Tibial artery (tissue), 4 donors: ENCODE measurements at regions not wholly inside any gene's neighbourhood (a gene's known extent, or its start where the extent isn't known, plus 50 kb on each side); places are given as distances from the start of the nearest gene placed in this dataset.

Experiments used
- DNase-seq, 2 donors: peaks; one replicate each; pipeline ENCODE4 v3.0.0-alpha.2; 2019
- H3K27ac ChIP-seq, 2 donors: fragments of 200-600 bp; sonication (generic) in 1 of 2; 1 replicate in 1 of 2; 2 replicates in 1 of 2; pipeline ENCODE4 v1.5.1; 2018 to 2019; ENCODE audit warnings: mild to moderate bottlenecking in 1 of 2
- H3K27me3 ChIP-seq, 2 donors: fragments of 200-600 bp; sonication (generic) in 1 of 2; one replicate each; pipeline versions ENCODE4 v1.5.1 to v1.6.0; 2016 to 2019
- H3K36me3 ChIP-seq, 3 donors: fragments of 200-600 bp; sonication (generic) in 2 of 3; one replicate each; pipeline ENCODE4 v1.5.1; 2016 to 2019; ENCODE audit warnings: mild to moderate bottlenecking in 2 of 3
- H3K4me1 ChIP-seq, 4 donors: fragments of 200-600 bp; sonication (generic) in 2 of 4; 1 replicate in 3 of 4; 2 replicates in 1 of 4; pipeline ENCODE4 v1.5.1; 2016 to 2019
- H3K4me3 ChIP-seq, 2 donors: fragments of 200-600 bp; sonication (generic) in 1 of 2; 1 replicate in 1 of 2; 2 replicates in 1 of 2; pipeline ENCODE4 v1.5.1; 2018 to 2019; ENCODE audit warnings: mild to moderate bottlenecking in 2 of 2
- H3K9me3 ChIP-seq, 3 donors: fragments of 200-600 bp; sonication (generic) in 1 of 3; one replicate each; pipeline ENCODE4 v1.5.1; 2016 to 2019
- CTCF ChIP-seq, 2 experiments: fragments of 200-600 bp in 1 of 2; fragments of 450-650 bp in 1 of 2; IDR thresholded peaks; one replicate each; pipeline ENCODE4 v1.5.1; 2017 to 2019; ENCODE audit warnings: antibody characterized with exemption in 2 of 2, mild to moderate bottlenecking in 1 of 2, moderate library complexity in 1 of 2
- intact Hi-C: fragments of 100-400 bp; cut with DNase I; formaldehyde crosslinking; loops from one replicate; pipeline ENCODE4 v1.15.0; 2023; ENCODE audit warnings: low total_unique reads

- Histone ChIP-seq H3K27ac (no peak overlapping the region), H3K4me3 (peak overlapping the region in 1 of 2 donors; percentile 29)
- peak in 1 of 2 donors; percentile 40 for DNase-seq
These were observed 56.5 kb upstream of the GATA2 start for GRCh38 chr3:128549283-128550112.

GRCh38 chr3:128548426-128549282 lies 55.7 kb upstream of the GATA2 start:
- DNase-seq = no peak

More at GRCh38 chr3:128549283-128550112, 56.5 kb upstream of the GATA2 start:
- intact Hi-C loops = no loop called here
- no peaks in the 10 kb centered on the region for H3K36me3 ChIP-seq
- H3K4me1 ChIP-seq = peaks cover 0 to 11% (median 9%) of the 10 kb centered on the region in 4 donors
- H3K27me3 ChIP-seq = peaks cover 0 to 26% of the 10 kb centered on the region in 2 donors
- no peak for TF ChIP-seq CTCF (IDR thresholded peaks at IDR 0.05)
- H3K9me3 ChIP-seq = no peaks in the 10 kb centered on the region

GRCh38 chr3:128548021-128548420 lies 55.0 kb upstream of the GATA2 start:
- Histone ChIP-seq H3K4me3 (no peak overlapping the region), H3K27ac (no peak overlapping the region), H3K4me1 (peaks cover 0 to 11% (median 9%) of the 10 kb centered on the region in 4 donors), H3K9me3 (peaks cover 0 to 4% (median 2%) of the 10 kb centered on the region in 3 donors), H3K27me3 (peaks cover 0 to 15% of the 10 kb centered on the region in 2 donors), H3K36me3 (no peaks in the 10 kb centered on the region)
- intact Hi-C loops = no loop called here
- DNase-seq = no peak
- TF ChIP-seq CTCF (IDR thresholded peaks at IDR 0.05) = no peak

More at GRCh38 chr3:128548426-128549282, 55.7 kb upstream of the GATA2 start:
- Histone ChIP-seq H3K4me1 (peaks cover 0 to 11% (median 9%) of the 10 kb centered on the region in 4 donors), H3K27me3 (peaks cover 0 to 19% of the 10 kb centered on the region in 2 donors), H3K9me3 (peaks cover 0 to 2% (median 2%) of the 10 kb centered on the region in 3 donors), H3K4me3 (peak overlapping the region in 1 of 2 donors; percentile 29), H3K27ac (no peak overlapping the region), H3K36me3 (no peaks in the 10 kb centered on the region)
- TF ChIP-seq CTCF (IDR thresholded peaks at IDR 0.05) = no peak
- intact Hi-C loops = no loop called here

- Histone ChIP-seq H3K27me3 (peaks cover 0 to 10% of the 10 kb centered on the region in 2 donors), H3K4me3 (no peak overlapping the region), H3K9me3 (peaks cover 0 to 4% (median 2%) of the 10 kb centered on the region in 3 donors), H3K27ac (no peak overlapping the region), H3K4me1 (peaks cover 0 to 11% (median 9%) of the 10 kb centered on the region in 4 donors), H3K36me3 (no peaks in the 10 kb centered on the region)
- TF ChIP-seq CTCF (IDR thresholded peaks at IDR 0.05) = no peak
- intact Hi-C loops = no loop called here
- no peak for DNase-seq
These were observed 54.5 kb upstream of the GATA2 start for GRCh38 chr3:128547368-128547987.

GRCh38 chr3:128546646-128547045 lies 53.6 kb upstream of the GATA2 start:
- TF ChIP-seq CTCF (IDR thresholded peaks at IDR 0.05) = no peak
- no peak for DNase-seq
- intact Hi-C loops = no loop called here

More at GRCh38 chr3:128546646-128547045, 53.6 kb upstream of the GATA2 start:
- Histone ChIP-seq H3K27me3 (peaks cover 0 to 13% of the 10 kb centered on the region in 2 donors), H3K9me3 (peaks cover 0 to 4% (median 2%) of the 10 kb centered on the region in 3 donors), H3K4me1 (peaks cover 0 to 11% (median 9%) of the 10 kb centered on the region in 4 donors), H3K36me3 (no peaks in the 10 kb centered on the region), H3K27ac (no peak overlapping the region), H3K4me3 (no peak overlapping the region)
